ENCODE measurements at regions not wholly inside any gene's neighbourhood (a gene's known extent, or its start where the extent isn't known, plus 50 kb on each side); places are given as distances from the start of the nearest gene placed in this dataset.

GRCh38 chr13:55553701-55554100, 1587.0 kb upstream of the PRR20A start:
- Histone ChIP-seq H3K27me3 (ENCODE audit: control insufficient read depth in 3 of 3, insufficient read depth in 3 of 3, low read length in 2 of 3) (no peaks in the 10 kb centered on the region), H3K4me3 (no peak overlapping the region), H3K4me1 (ENCODE audit: control insufficient read depth in 5 of 5, insufficient read depth in 5 of 5, low read length in 5 of 5) (no peaks in the 10 kb centered on the region), H3K9me3 (ENCODE audit: control insufficient read depth in 4 of 4, insufficient read depth in 3 of 4, low read length in 3 of 4) (peaks cover 0 to 7% (median 2%) of the 10 kb centered on the region in 4 donors), H3K9ac (ENCODE audit: insufficient read depth in 1 of 2, low read length in 2 of 2) (no peak overlapping the region), H3K27ac (ENCODE audit: low read depth in 1 of 2, low read length in 1 of 2) (no peak overlapping the region), H3K36me3 (ENCODE audit: control insufficient read depth in 4 of 4, insufficient read depth in 4 of 4, low read length in 4 of 4) (no peaks in the 10 kb centered on the region)
- ATAC-seq (ENCODE audit: insufficient read depth, low FRiP score): no peak
- no peak for TF ChIP-seq CTCF (IDR thresholded peaks at IDR 0.05; ENCODE audit: control extremely low read depth, extremely low read depth)
- DNase-seq: no peak
- 86 to 90% methylated on average over 1 of the region's 1 CpG for WGBS, 2 donors

- Histone ChIP-seq H3K9ac (ENCODE audit: insufficient read depth in 1 of 2, low read length in 2 of 2) (no peak overlapping the region), H3K27me3 (ENCODE audit: control insufficient read depth in 3 of 3, insufficient read depth in 3 of 3, low read length in 2 of 3) (no peaks in the 10 kb centered on the region), H3K27ac (ENCODE audit: low read depth in 1 of 2, low read length in 1 of 2) (no peak overlapping the region), H3K4me3 (no peak overlapping the region), H3K4me1 (ENCODE audit: control insufficient read depth in 5 of 5, insufficient read depth in 5 of 5, low read length in 5 of 5) (no peaks in the 10 kb centered on the region), H3K9me3 (ENCODE audit: control insufficient read depth in 4 of 4, insufficient read depth in 3 of 4, low read length in 3 of 4) (peaks cover 0 to 7% (median 2%) of the 10 kb centered on the region in 4 donors), H3K36me3 (ENCODE audit: control insufficient read depth in 4 of 4, insufficient read depth in 4 of 4, low read length in 4 of 4) (no peaks in the 10 kb centered on the region)
- TF ChIP-seq CTCF (IDR thresholded peaks at IDR 0.05; ENCODE audit: control extremely low read depth, extremely low read depth): no peak
- WGBS, 2 donors: 91 to 94% methylated on average over 1 of the region's 1 CpG
- no peak for ATAC-seq (ENCODE audit: insufficient read depth, low FRiP score)
- DNase-seq: no peak
Measured at GRCh38 chr13:55554741-55555140, 1586.0 kb upstream of the PRR20A start.

- TF ChIP-seq CTCF (IDR thresholded peaks at IDR 0.05; ENCODE audit: control extremely low read depth, extremely low read depth): no peak
- no peaks in the 10 kb centered on the region for H3K36me3 ChIP-seq (ENCODE audit: control insufficient read depth in 4 of 4, insufficient read depth in 4 of 4, low read length in 4 of 4)
- peaks cover 0 to 6% (median 0%) of the 10 kb centered on the region in 5 donors for H3K4me1 ChIP-seq (ENCODE audit: control insufficient read depth in 5 of 5, insufficient read depth in 5 of 5, low read length in 5 of 5)
Measured at GRCh38 chr13:55560331-55560730, 1580.4 kb upstream of the PRR20A start.

GRCh38 chr13:55563267-55563666, 1577.5 kb upstream of the PRR20A start:
- peaks cover 0 to 6% (median 0%) of the 10 kb centered on the region in 5 donors for H3K4me1 ChIP-seq (ENCODE audit: control insufficient read depth in 5 of 5, insufficient read depth in 5 of 5, low read length in 5 of 5)
- H3K27me3 ChIP-seq (ENCODE audit: control insufficient read depth in 3 of 3, insufficient read depth in 3 of 3, low read length in 2 of 3): no peaks in the 10 kb centered on the region
- TF ChIP-seq CTCF (IDR thresholded peaks at IDR 0.05; ENCODE audit: control extremely low read depth, extremely low read depth): no peak
- 59 to 62% methylated on average over 2 of the region's 2 CpGs for WGBS, 2 donors
- H3K9ac ChIP-seq (ENCODE audit: insufficient read depth in 1 of 2, low read length in 2 of 2): no peak overlapping the region
- peak in 2 of 3 donors; percentile 8 to 37 for DNase-seq
- H3K9me3 ChIP-seq (ENCODE audit: control insufficient read depth in 4 of 4, insufficient read depth in 3 of 4, low read length in 3 of 4): no peaks in the 10 kb centered on the region
- no peak for ATAC-seq (ENCODE audit: insufficient read depth, low FRiP score)
- no peaks in the 10 kb centered on the region for H3K36me3 ChIP-seq (ENCODE audit: control insufficient read depth in 4 of 4, insufficient read depth in 4 of 4, low read length in 4 of 4)
- no peak overlapping the region for H3K27ac ChIP-seq (ENCODE audit: low read depth in 1 of 2, low read length in 1 of 2)
- no peak overlapping the region for H3K4me3 ChIP-seq

More at GRCh38 chr13:55560331-55560730, 1580.4 kb upstream of the PRR20A start:
- DNase-seq: no peak
- no peaks in the 10 kb centered on the region for H3K9me3 ChIP-seq (ENCODE audit: control insufficient read depth in 4 of 4, insufficient read depth in 3 of 4, low read length in 3 of 4)
- H3K27me3 ChIP-seq (ENCODE audit: control insufficient read depth in 3 of 3, insufficient read depth in 3 of 3, low read length in 2 of 3): no peaks in the 10 kb centered on the region
- no peak for ATAC-seq (ENCODE audit: insufficient read depth, low FRiP score)
- H3K27ac ChIP-seq (ENCODE audit: low read depth in 1 of 2, low read length in 1 of 2): no peak overlapping the region
- no peak overlapping the region for H3K4me3 ChIP-seq
- no peak overlapping the region for H3K9ac ChIP-seq (ENCODE audit: insufficient read depth in 1 of 2, low read length in 2 of 2)

Data from lung (tissue), 11 donors.